ENCODE measurements at regions not wholly inside any gene's neighbourhood (a gene's known extent, or its start where the extent isn't known, plus 50 kb on each side); places are given as distances from the start of the nearest gene placed in this dataset.

GRCh38 chr14:87879389-87879788 is 113.6 kb downstream of the GALC start:
- Histone ChIP-seq H3K27ac (no peak overlapping the region), H3K9me3 (ENCODE audit: low read depth) (no peaks in the 10 kb centered on the region), H3K27me3 (no peaks in the 10 kb centered on the region), H3K4me1 (ENCODE audit: low read depth) (no peaks in the 10 kb centered on the region), H3K4me3 (no peak overlapping the region), H3K36me3 (no peaks in the 10 kb centered on the region)
- no peak for TF ChIP-seq CTCF (IDR thresholded peaks at IDR 0.05; ENCODE audit: low read depth, low read length)
- DNase-seq (ENCODE audit: low read depth in 1 of 2, low spot score in 1 of 2), result no peak

- DNase-seq (ENCODE audit: low read depth in 1 of 2, low spot score in 1 of 2), result no peak
Observed at GRCh38 chr14:87878959-87879358, 114.0 kb downstream of the GALC start.

GRCh38 chr14:87877877-87878276 is 115.1 kb downstream of the GALC start:
- Histone ChIP-seq H3K27me3 (no peaks in the 10 kb centered on the region), H3K4me1 (ENCODE audit: low read depth) (peaks cover 7% of the 10 kb centered on the region), H3K27ac (no peak overlapping the region), H3K9me3 (ENCODE audit: low read depth) (no peaks in the 10 kb centered on the region), H3K4me3 (no peak overlapping the region), H3K36me3 (no peaks in the 10 kb centered on the region)
- TF ChIP-seq CTCF (IDR thresholded peaks at IDR 0.05; ENCODE audit: low read depth, low read length), result no peak
- no peak for DNase-seq (ENCODE audit: low read depth in 1 of 2, low spot score in 1 of 2)

More at GRCh38 chr14:87878959-87879358, 114.0 kb downstream of the GALC start:
- H3K4me3 ChIP-seq, result no peak overlapping the region
- H3K36me3 ChIP-seq, result no peaks in the 10 kb centered on the region
- no peaks in the 10 kb centered on the region for H3K27me3 ChIP-seq
- TF ChIP-seq CTCF (IDR thresholded peaks at IDR 0.05; ENCODE audit: low read depth, low read length), result no peak
- H3K4me1 ChIP-seq (ENCODE audit: low read depth), result peaks cover 3% of the 10 kb centered on the region
- no peak overlapping the region for H3K27ac ChIP-seq
- no peaks in the 10 kb centered on the region for H3K9me3 ChIP-seq (ENCODE audit: low read depth)

- peaks cover 7% of the 10 kb centered on the region for H3K4me1 ChIP-seq (ENCODE audit: low read depth)
- no peaks in the 10 kb centered on the region for H3K9me3 ChIP-seq (ENCODE audit: low read depth)
- H3K27ac ChIP-seq, result no peak overlapping the region
- H3K4me3 ChIP-seq, result no peak overlapping the region
- no peaks in the 10 kb centered on the region for H3K36me3 ChIP-seq
- no peak for TF ChIP-seq CTCF (IDR thresholded peaks at IDR 0.05; ENCODE audit: low read depth, low read length)
- DNase-seq (ENCODE audit: low read depth in 1 of 2, low spot score in 1 of 2), result no peak
- no peaks in the 10 kb centered on the region for H3K27me3 ChIP-seq
Observed at GRCh38 chr14:87874676-87875075, 118.3 kb downstream of the GALC start.

GRCh38 chr14:87873741-87874140 is 119.2 kb downstream of the GALC start:
- H3K4me1 ChIP-seq (ENCODE audit: low read depth), result peaks cover 7% of the 10 kb centered on the region
- H3K27ac ChIP-seq, result no peak overlapping the region
- no peak overlapping the region for H3K4me3 ChIP-seq
- no peaks in the 10 kb centered on the region for H3K9me3 ChIP-seq (ENCODE audit: low read depth)
- no peaks in the 10 kb centered on the region for H3K27me3 ChIP-seq
- DNase-seq (ENCODE audit: low read depth in 1 of 2, low spot score in 1 of 2), result no peak
- TF ChIP-seq CTCF (IDR thresholded peaks at IDR 0.05; ENCODE audit: low read depth, low read length), result no peak
- no peaks in the 10 kb centered on the region for H3K36me3 ChIP-seq
